Immature natural killer cell (primary cell): ENCODE measurements at regions not wholly inside any gene's neighbourhood (a gene's known extent, or its start where the extent isn't known, plus 50 kb on each side); places are given as distances from the start of the nearest gene placed in this dataset.
"Not testable (repeated sequence)": the region's sequence is repeated elsewhere in the genome, so short reads cannot be mapped to it uniquely, and the experiment has no call there.

Source experiments
- DNase-seq, 3 donors: peaks; one replicate each; pipeline ENCODE4 v3.0.0; 2022; ENCODE audit warnings: mixed read lengths in 1 of 3
- H3K27ac Mint-ChIP-seq, 6 donors: one replicate each; pipeline ENCODE4 v1.8.0; 2020; ENCODE audit warnings: mixed read lengths in 6 of 6, mild to moderate bottlenecking in 5 of 6, inconsistent platforms in 4 of 6, moderate library complexity in 3 of 6
- H3K27me3 Mint-ChIP-seq, 3 donors: one replicate each; pipeline ENCODE4 v1.8.0; 2020 to 2021; ENCODE audit warnings: low read depth in 3 of 3, mild to moderate bottlenecking in 3 of 3, mixed read lengths in 3 of 3, moderate library complexity in 3 of 3, inconsistent platforms in 1 of 3
- H3K36me3 Mint-ChIP-seq, 3 donors: one replicate each; pipeline ENCODE4 v1.8.0; 2020; ENCODE audit warnings: mixed read lengths in 3 of 3, inconsistent platforms in 2 of 3, mild to moderate bottlenecking in 2 of 3
- H3K4me1 Mint-ChIP-seq, 2 donors: one replicate each; pipeline ENCODE4 v1.8.0; 2020; ENCODE audit warnings: inconsistent platforms in 2 of 2, mild to moderate bottlenecking in 2 of 2, mixed read lengths in 2 of 2, moderate library complexity in 1 of 2
- H3K4me3 Mint-ChIP-seq, 5 donors: one replicate each; pipeline ENCODE4 v1.8.0; 2020; ENCODE audit warnings: mild to moderate bottlenecking in 5 of 5, mixed read lengths in 5 of 5, inconsistent platforms in 3 of 5, moderate library complexity in 3 of 5
- H3K9me3 Mint-ChIP-seq, 6 donors: one replicate each; pipeline ENCODE4 v1.8.0; 2020; ENCODE audit warnings: mild to moderate bottlenecking in 6 of 6, mixed read lengths in 6 of 6, inconsistent platforms in 4 of 6, moderate library complexity in 3 of 6

DNA sequence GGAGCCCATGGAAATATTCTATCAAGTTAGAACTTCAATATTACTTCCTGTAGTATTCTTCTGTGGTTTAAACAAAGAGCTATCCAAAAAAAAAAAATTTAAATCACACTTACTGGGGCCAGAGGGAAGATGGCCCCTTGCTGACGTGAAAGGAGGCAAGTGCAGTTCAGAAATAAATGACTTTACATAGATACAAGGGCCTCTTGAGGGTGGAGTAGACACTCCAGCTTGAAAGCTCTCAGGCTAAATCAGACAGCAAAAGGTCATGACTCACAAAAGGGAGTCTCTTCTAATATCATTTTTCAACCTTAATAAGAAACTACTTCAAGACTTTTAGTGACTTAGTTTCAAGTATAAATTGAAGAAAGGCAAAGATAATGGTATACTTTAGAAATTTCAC, 1160.3 kb downstream of the FAM181B start:
- no peak overlapping the region for H3K4me3 Mint-ChIP-seq
- no peak for DNase-seq
- no peaks in the 10 kb centered on the region for H3K36me3 Mint-ChIP-seq
- peaks cover 0 to 1% (median 0%) of the 10 kb centered on the region in 3 donors for H3K27me3 Mint-ChIP-seq
- peaks cover 0 to 17% (median 3%) of the 10 kb centered on the region in 6 donors for H3K9me3 Mint-ChIP-seq
- H3K4me1 Mint-ChIP-seq, result no peaks in the 10 kb centered on the region
- no peak overlapping the region for H3K27ac Mint-ChIP-seq

DNA sequence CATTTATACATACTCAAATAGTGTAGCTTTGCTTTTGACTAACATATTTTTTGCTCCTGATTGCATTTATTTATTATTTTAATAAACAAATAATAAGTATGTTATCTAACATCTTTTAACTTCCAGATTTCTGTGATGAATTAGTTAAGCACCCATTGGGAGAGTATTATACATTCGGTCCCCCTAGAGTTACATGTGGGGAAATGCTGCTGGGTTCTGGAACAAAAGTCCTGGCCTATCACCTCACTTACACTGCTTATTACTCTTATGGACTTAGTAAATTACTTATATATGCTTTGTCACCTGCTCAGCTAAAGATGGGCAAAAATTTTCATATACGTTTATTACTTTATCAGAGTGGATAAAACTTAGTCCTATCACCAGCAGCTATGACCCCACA, 1163.0 kb downstream of the FAM181B start:
- Mint-ChIP-seq H3K27ac (no peak overlapping the region), H3K4me1 (no peaks in the 10 kb centered on the region), H3K27me3 (peaks cover 0 to 1% (median 0%) of the 10 kb centered on the region in 3 donors), H3K36me3 (no peaks in the 10 kb centered on the region), H3K9me3 (peaks cover 0 to 15% (median 9%) of the 10 kb centered on the region in 6 donors), H3K4me3 (no peak overlapping the region)
- no peak for DNase-seq

DNA sequence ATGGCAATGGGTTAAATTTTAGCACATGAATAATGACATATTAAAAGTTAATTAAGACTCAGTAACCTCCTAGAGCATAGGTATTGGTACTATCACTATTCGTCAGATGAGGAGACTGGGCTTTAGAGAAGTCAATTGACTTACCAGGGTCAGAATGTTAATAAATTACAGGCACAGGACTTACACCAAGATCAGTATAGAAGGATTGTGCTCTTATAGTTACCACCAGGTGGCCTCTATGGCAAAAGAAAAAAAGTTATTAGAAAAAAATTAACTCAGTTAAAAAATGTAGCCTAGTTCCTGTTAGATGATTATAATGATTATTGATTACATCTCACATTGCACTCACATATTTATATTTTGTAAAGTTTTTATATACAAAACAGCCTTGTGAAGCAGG, 1163.7 kb downstream of the FAM181B start:
- H3K27me3 Mint-ChIP-seq, result peaks cover 0 to 1% (median 0%) of the 10 kb centered on the region in 3 donors
- H3K4me1 Mint-ChIP-seq, result no peaks in the 10 kb centered on the region
- H3K36me3 Mint-ChIP-seq, result no peaks in the 10 kb centered on the region

DNA sequence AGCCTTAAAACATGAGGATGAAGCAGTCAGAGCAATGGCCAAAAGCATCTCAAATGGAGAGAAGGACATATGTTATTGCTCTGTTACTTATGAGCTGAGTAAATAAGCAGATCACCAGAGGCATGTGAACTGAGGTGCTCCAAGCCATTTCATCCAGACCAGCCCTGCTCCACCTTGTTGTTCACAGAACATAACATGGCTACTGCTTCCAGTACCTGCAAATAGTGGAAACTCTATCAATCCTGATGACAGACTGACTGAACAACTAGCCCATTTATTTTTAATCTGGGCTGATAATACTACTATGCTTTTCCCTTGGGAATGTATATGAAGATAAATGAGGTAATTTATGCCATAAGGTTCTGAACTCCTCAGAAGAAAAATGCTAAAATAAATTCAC, 1164.7 kb downstream of the FAM181B start:
- no peak for DNase-seq
- H3K9me3 Mint-ChIP-seq, result peaks cover 5 to 28% (median 10%) of the 10 kb centered on the region in 6 donors
- H3K4me3 Mint-ChIP-seq, result no peak overlapping the region
- peaks cover 0 to 1% (median 0%) of the 10 kb centered on the region in 3 donors for H3K27me3 Mint-ChIP-seq
- H3K27ac Mint-ChIP-seq, result no peak overlapping the region
- H3K4me1 Mint-ChIP-seq, result no peaks in the 10 kb centered on the region
- H3K36me3 Mint-ChIP-seq, result no peaks in the 10 kb centered on the region

More for the DNA sequence above, 1163.7 kb downstream of the FAM181B start:
- peaks cover 2 to 21% (median 11%) of the 10 kb centered on the region in 6 donors for H3K9me3 Mint-ChIP-seq
- no peak for DNase-seq
- no peak overlapping the region for H3K27ac Mint-ChIP-seq
- H3K4me3 Mint-ChIP-seq, result no peak overlapping the region

DNA sequence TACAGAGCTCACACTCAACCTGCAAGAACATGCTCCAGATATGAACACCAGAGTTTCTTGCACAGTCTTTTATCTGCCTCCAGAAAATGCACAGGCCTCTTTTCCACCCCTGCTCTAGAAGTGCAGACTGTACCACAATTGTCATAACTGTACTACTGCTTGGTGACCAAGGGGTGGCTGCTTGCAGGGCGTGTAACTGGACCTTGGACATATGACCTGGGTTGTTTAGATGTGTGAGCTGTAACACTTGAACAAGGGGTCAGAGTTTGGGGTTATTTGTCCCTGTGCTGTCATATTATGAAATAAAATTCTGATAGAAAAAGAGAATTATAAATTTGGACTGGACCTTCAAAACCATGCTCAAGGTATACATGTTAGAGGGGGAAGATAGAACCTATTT, 1185.5 kb downstream of the FAM181B start:
- peaks cover 0 to 12% (median 4%) of the 10 kb centered on the region in 6 donors for H3K9me3 Mint-ChIP-seq
- no peak overlapping the region for H3K27ac Mint-ChIP-seq
- no peaks in the 10 kb centered on the region for H3K27me3 Mint-ChIP-seq
- no peaks in the 10 kb centered on the region for H3K36me3 Mint-ChIP-seq
- DNase-seq, result no peak
- no peak overlapping the region for H3K4me3 Mint-ChIP-seq
- no peaks in the 10 kb centered on the region for H3K4me1 Mint-ChIP-seq

DNA sequence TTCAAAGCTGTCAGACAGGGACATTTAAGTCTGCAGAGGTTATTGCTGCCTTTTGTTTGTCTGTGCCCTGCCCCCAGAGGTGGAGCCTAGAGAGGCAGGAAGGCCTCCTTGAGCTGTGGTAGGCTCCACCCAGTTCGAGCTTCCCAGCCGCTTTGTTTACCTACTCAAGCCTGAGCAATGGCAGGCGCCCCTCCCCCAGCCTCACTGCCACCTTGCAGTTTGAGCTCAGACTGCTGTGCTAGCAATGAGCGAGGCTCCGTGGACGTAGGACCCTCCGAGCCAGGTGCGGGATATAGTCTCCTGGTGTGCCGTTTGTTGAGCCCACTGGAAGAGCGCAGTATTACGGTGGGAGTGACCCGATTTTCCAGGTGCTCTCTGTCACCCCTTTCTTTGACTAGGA, 1193.9 kb downstream of the FAM181B start:
- not testable (repeated sequence) for H3K27ac Mint-ChIP-seq, H3K4me1 Mint-ChIP-seq, H3K4me3 Mint-ChIP-seq, H3K36me3 Mint-ChIP-seq, H3K27me3 Mint-ChIP-seq, DNase-seq
- peaks cover 5 to 16% (median 11%) of the 10 kb centered on the region in 6 donors for H3K9me3 Mint-ChIP-seq

DNA sequence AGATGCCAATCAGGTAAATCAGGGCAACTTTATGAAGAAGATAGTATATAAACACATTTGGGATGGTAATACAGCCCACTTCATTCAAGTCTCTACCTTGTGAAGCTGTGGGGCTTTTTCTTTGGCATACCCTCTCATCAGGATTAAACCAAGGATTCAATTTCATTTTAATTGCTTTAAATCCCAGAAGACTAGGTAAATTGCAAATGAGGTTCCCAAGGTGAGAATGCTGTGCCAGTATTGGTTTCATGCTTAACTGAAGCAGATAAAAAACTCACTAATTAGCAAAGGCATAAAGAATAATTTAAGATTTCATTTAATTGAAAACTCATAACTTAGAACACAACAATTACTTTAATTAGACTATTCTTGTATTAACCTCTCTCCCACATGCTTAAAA, 1218.1 kb downstream of the FAM181B start:
- H3K4me3 Mint-ChIP-seq, result no peak overlapping the region

DNA sequence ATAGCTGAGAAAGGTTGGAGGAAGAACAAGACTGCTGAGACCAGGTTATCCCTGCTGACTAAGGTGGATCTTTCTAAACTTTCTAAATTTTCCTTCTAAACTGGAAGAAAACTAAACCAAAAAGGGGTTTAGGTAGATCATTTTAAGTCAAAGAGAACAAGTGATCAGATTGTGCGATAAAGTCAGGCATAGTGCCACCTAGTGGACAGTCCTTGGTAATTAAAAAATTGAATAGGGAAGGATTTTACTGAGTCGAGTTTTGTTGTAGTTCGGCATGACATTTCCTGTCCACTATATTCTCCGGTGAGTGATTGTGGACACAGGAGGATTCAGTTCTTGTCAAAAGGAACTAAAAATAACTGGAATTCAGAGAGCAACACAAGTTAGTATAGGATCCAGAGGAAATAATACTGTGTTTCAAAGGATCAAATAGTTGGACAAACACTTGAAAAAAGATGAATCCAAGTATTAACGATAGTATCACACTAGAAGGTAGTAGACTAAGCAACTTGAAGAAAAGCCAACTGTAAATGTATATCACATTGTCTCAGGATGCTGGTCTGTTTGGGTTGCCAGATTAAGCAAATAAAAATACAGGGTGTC, 1236.4 kb downstream of the FAM181B start:
- peaks cover 4 to 24% (median 6%) of the 10 kb centered on the region in 6 donors for H3K9me3 Mint-ChIP-seq
- H3K27ac Mint-ChIP-seq, result no peak overlapping the region
- H3K4me1 Mint-ChIP-seq, result no peaks in the 10 kb centered on the region
- no peak overlapping the region for H3K4me3 Mint-ChIP-seq
- peaks cover 0 to 5% (median 0%) of the 10 kb centered on the region in 3 donors for H3K27me3 Mint-ChIP-seq
- DNase-seq, result no peak
- H3K36me3 Mint-ChIP-seq, result no peaks in the 10 kb centered on the region

More for the DNA sequence above, 1218.1 kb downstream of the FAM181B start:
- no peak overlapping the region for H3K27ac Mint-ChIP-seq
- peaks cover 1 to 23% (median 13%) of the 10 kb centered on the region in 6 donors for H3K9me3 Mint-ChIP-seq
- H3K36me3 Mint-ChIP-seq, result no peaks in the 10 kb centered on the region
- H3K4me1 Mint-ChIP-seq, result no peaks in the 10 kb centered on the region
- no peaks in the 10 kb centered on the region for H3K27me3 Mint-ChIP-seq
- no peak for DNase-seq

DNA sequence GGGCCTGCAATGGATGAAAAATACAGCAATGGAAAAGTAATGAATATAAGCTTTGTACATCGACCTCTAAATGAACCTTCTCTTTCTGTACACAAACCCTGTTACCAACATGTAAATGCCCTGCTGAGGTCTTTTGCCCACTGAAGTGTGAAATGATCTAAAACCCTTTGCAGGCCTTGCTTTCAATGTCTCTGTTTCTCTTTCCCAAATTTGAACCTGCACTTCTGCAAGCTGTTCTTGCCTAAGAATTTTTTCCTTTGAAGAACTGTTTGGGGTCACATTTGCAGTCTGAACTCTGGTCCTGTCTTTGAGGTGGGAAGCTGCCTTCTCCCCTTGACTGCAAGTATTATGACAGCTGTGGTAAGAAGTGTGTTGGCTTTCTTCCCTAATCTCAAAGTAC, 1237.1 kb downstream of the FAM181B start:
- Mint-ChIP-seq H3K27ac (no peak overlapping the region), H3K9me3 (peaks cover 2 to 20% (median 6%) of the 10 kb centered on the region in 6 donors), H3K36me3 (no peaks in the 10 kb centered on the region), H3K4me1 (no peaks in the 10 kb centered on the region), H3K4me3 (no peak overlapping the region), H3K27me3 (peaks cover 0 to 5% (median 0%) of the 10 kb centered on the region in 3 donors)
- no peak for DNase-seq

DNA sequence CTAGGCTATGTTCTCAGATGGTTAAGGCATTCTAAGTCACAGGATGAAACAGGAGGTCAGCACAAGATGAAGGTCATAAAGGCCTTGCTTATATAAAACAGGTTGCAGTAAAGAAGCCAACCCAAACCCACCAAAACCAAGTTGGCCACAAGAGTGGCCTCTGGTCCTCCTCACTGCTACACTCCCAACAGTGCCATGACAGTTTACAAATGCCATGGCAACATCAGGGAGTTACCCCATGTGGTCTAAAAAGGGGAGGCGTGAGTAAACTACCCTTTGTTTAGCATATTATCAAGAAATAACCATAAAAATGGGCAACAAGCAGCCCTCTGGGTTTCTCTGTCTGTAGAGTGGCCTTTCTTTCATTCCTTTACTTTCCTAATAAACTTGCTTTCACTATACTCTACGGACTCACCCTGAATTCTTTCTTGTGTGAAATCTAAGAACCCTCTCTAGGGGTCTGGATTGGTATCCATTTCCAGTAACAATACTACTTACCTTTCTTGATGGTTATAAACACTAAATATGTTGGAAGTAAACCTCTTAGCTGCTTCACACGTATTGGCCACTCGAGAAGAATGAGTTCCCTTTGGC, 1237.9 kb downstream of the FAM181B start:
- Mint-ChIP-seq H3K4me3 (no peak overlapping the region), H3K27me3 (peaks cover 0 to 5% (median 0%) of the 10 kb centered on the region in 3 donors), H3K36me3 (no peaks in the 10 kb centered on the region), H3K27ac (no peak overlapping the region), H3K9me3 (peaks cover 0 to 20% (median 6%) of the 10 kb centered on the region in 6 donors), H3K4me1 (no peaks in the 10 kb centered on the region)
- DNase-seq, result no peak

DNA sequence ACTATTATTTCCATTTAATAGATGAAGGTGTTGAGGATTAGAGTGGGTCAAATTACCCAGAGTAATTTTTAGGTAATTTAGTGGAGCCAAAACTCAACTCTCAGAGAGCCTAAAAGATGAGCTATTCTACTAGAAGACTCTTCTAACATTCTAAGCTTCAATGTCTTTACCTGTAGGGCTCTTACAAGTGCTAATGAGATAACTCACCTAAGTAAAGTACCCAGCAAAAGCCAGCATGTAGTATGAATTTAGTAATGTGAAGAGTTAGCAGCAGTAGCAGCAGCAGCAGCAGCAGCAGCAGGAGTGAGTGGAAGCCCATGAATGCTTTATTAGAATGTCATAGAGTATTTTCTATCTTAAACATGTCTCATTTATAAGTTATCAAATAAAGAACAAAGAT, 1239.2 kb downstream of the FAM181B start:
- no peak for DNase-seq
- Mint-ChIP-seq H3K27me3 (peaks cover 0 to 7% (median 0%) of the 10 kb centered on the region in 3 donors), H3K27ac (no peak overlapping the region), H3K9me3 (peaks cover 0 to 17% (median 5%) of the 10 kb centered on the region in 6 donors), H3K36me3 (no peaks in the 10 kb centered on the region), H3K4me1 (no peaks in the 10 kb centered on the region), H3K4me3 (no peak overlapping the region)

DNA sequence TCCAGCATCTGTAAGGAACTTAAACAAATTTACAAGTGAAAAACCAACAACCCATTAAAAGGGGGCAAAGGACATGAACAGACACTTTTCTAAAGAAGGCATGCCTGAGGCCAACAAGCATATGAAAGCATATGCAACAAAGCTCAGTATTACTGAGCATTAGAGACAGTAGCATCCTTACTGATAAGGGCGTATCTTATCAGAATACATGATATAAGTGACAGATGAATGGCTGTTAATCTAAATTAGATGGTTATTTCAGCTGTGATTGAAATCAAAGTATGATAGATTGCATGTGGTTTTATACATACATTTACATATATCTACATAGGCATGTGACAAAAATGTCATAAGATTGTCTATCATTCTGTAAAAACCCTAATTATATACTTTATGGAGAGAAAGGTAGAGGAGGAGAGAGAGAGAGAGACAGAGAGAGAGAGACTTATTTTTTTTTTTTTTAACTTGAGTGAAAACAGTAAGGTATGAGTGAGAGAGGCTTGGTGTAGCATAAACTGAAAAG, 1240.7 kb downstream of the FAM181B start:
- H3K36me3 Mint-ChIP-seq, result no peaks in the 10 kb centered on the region
- peaks cover 0 to 7% (median 0%) of the 10 kb centered on the region in 3 donors for H3K27me3 Mint-ChIP-seq
- no peak for DNase-seq
- H3K27ac Mint-ChIP-seq, result no peak overlapping the region
- no peaks in the 10 kb centered on the region for H3K4me1 Mint-ChIP-seq
- no peak overlapping the region for H3K4me3 Mint-ChIP-seq
- peaks cover 0 to 8% (median 4%) of the 10 kb centered on the region in 6 donors for H3K9me3 Mint-ChIP-seq

DNA sequence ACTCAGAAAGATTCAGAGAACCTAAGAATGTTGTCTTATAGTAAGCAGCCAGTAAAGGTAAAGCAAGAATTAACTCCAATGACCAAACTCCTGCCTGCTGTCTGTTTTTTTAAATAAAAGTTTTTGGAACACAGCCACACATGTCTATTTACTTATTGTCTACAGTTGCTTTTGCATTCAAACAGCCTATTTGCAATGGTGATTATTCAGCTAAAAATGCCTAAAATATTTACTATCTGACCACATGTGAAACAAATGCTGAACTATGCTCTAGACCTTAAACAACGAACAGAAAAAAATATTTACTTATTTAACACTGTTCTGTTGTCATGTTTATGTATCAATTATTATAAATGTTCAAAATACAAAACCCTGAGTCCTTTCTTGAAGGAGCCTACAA, 1246.6 kb downstream of the FAM181B start:
- DNase-seq, result no peak
- Mint-ChIP-seq H3K27me3 (peaks cover 0 to 5% (median 0%) of the 10 kb centered on the region in 3 donors), H3K36me3 (no peaks in the 10 kb centered on the region), H3K27ac (no peak overlapping the region), H3K9me3 (peaks cover 0 to 17% (median 4%) of the 10 kb centered on the region in 6 donors), H3K4me3 (no peak overlapping the region), H3K4me1 (no peaks in the 10 kb centered on the region)

DNA sequence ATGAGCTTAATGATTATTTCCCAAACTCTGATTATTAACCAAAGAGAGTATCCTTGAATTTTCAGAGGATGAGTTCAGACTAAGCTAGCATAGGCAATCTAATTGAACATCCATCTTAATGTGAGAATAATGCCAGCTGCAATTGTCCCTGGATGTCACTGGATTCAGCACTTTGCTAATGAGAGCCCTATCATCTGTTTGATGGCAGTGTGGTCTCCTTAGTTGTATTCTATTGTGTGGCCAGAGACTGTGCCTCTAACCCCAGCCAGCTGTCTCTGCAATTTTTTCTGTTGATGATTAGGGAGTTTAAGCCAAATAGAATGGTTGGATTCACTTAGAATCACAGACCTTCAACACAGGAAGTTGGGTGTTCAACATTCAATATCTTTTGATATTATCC, 1249.5 kb downstream of the FAM181B start:
- no peak for DNase-seq
- H3K4me1 Mint-ChIP-seq, result no peaks in the 10 kb centered on the region
- H3K27me3 Mint-ChIP-seq, result peaks cover 0 to 2% (median 0%) of the 10 kb centered on the region in 3 donors
- H3K9me3 Mint-ChIP-seq, result peaks cover 3 to 29% (median 8%) of the 10 kb centered on the region in 6 donors
- H3K4me3 Mint-ChIP-seq, result no peak overlapping the region
- H3K36me3 Mint-ChIP-seq, result peaks cover 0 to 5% (median 0%) of the 10 kb centered on the region in 3 donors
- H3K27ac Mint-ChIP-seq, result no peak overlapping the region
